Spleen (tissue), 7 donors: ENCODE measurements at regions not wholly inside any gene's neighbourhood (a gene's known extent, or its start where the extent isn't known, plus 50 kb on each side); places are given as distances from the start of the nearest gene placed in this dataset.

ENCODE experiments used
- CTCF ChIP-seq, 11 experiments: fragments of 200-600 bp in 7 of 11; fragments of 450-650 bp in 4 of 11; sonication (generic) in 4 of 11; IDR thresholded peaks in 8 of 11; conservative IDR thresholded peaks in 3 of 11; 1 replicate in 7 of 11; 2 replicates in 4 of 11; pipeline versions ENCODE4 v1.4.0 to v1.8.0; 2016 to 2021; ENCODE audit warnings: antibody characterized with exemption in 11 of 11, inconsistent platforms in 4 of 11, mild to moderate bottlenecking in 1 of 11
- POLR2A ChIP-seq, 3 donors: fragments of 450-650 bp; IDR thresholded peaks; one replicate each; pipeline ENCODE4 v1.5.1; 2017; ENCODE audit warnings: antibody characterized with exemption in 3 of 3, mild to moderate bottlenecking in 1 of 3
- POLR2AphosphoS5 ChIP-seq, 3 donors: sonication (generic); formaldehyde crosslinking; IDR thresholded peaks; one replicate each; pipeline ENCODE4 v1.5.1; 2017; ENCODE audit warnings: antibody characterized with exemption in 3 of 3
- donor health status: DM: no; HTN: no; CAD: no; lungs with moderate emphysema.
- donor health status: DM: no; HTN: no; CAD: no.
- donor health status: DM: no; HTN: no; CAD: no.

DNA sequence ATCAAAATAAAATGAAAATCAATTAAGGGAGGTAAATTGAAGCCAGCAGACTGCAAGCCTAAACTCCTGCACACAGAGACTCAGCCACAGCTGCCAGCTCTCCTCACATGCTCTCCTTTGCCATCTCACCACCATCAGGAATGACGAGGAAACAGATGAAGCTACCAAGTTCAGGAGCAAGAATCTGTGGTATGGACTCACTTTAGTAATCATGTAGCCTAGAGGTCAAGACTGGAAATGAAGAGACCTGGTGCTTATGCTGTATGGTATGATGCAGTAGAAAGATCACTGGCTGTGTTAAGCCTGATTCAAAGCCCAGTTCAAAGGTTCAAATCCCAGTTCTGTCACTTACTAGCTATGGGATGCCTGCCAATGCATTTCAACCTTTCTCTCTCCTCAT is 78.9 kb upstream of the CAMK1G start:
- TF ChIP-seq CTCF (IDR thresholded peaks at IDR 0.05 in 8 of 11, conservative IDR thresholded peaks at IDR 0.05 in 3 of 11): no peak
- TF ChIP-seq POLR2A (IDR thresholded peaks at IDR 0.05): no peak
- no peak for TF ChIP-seq POLR2AphosphoS5 (IDR thresholded peaks at IDR 0.05)
